Right renal pelvis (tissue), 4 donors: ENCODE measurements at regions not wholly inside any gene's neighbourhood (a gene's known extent, or its start where the extent isn't known, plus 50 kb on each side); places are given as distances from the start of the nearest gene placed in this dataset.

Source experiments
- DNase-seq, 4 donors: peaks; one replicate each; pipeline ENCODE4 v3.0.0-alpha.2; 2013; ENCODE audit warnings: low read depth in 4 of 4, low spot score in 3 of 4, missing footprints in 1 of 4

DNA sequence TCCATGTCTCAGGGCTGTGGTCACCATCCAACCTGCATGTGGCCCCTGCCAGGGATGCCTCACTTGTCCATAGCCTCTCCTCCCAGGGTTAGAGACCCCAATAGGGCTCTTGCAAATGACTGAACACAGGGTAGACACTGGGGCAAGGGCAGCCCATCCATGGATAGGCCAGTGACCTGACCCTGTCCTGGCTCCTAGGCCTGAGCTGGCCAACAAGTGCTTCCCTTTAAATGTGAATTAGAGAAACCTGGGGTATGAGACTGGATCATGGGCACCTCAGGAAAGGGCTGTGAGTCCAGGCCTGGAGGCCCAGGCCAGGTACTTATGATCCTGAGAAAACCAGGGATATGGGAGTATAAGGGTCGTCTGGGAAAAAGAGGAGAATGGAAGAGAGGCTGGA lies 64.5 kb downstream of the COPS8 start:
- DNase-seq = no peak

GRCh38 chr2:237150831-237151375 lies 65.2 kb downstream of the COPS8 start:
- DNase-seq = no peak

DNA sequence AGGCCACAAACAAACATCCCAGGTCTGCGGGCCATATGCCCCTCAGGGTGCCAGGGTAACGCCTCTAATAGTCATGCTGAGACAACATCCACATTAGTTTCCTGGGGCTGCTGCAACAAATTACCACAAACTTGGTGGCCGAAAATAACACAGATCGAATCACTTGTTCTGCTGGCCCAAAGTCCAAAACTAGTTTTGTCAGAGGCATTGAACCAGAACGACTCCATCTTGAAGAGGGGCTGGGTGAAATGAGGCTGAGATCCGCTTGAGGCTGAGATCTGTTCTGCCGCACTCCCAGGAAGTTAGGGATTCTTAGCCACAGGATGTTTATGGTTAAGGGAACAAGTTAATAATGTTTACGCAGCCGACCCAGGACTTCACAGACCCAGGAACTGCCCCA lies 66.7 kb downstream of the COPS8 start:
- DNase-seq = no peak

- DNase-seq = no peak
Measured at GRCh38 chr2:237153181-237153580, 67.5 kb downstream of the COPS8 start.

GRCh38 chr2:237154082-237154638 lies 68.5 kb downstream of the COPS8 start:
- DNase-seq = peak; percentile 25 to 48 (median 40)

GRCh38 chr2:237154884-237155851 lies 69.5 kb downstream of the COPS8 start:
- DNase-seq = no peak

DNA sequence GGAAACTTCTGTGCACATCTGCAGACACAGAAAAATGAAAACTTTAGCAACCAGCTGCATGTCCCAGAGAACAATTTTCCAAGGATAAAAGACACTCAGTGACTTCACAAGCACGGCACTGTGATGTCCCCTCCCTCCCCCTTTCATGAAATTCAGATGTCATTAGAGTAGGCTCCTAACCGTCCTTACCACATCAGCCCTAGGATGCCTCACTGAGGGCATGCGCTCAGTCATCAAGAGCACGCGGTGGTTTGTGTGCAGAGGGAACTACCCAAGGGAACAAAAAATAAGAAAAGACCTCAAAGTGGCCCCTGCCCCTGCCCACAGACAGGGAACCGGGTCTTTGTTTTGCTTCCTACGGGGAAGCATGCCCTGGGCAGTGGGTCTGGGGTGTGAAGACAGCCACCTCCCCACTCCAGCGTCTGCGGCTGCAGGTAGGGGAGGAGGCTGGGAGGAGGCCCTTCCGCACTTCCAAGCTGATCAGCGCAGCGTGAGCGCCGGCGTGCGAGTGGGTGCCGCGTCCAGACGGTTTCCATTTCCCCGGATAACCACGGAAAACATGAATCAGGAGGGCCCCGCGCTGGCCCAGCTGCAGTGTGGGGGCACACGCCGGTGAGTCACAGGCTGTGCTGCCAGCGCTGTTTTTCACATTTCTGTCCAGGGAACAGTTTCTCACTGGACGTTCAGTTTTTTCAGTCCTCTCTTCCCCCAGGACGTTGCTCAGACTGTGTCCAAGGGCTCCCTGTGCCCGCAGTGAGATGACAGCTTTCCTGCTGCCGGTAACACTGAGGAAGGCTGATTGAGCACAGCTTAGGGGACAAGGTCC lies 70.6 kb downstream of the COPS8 start:
- no peak for DNase-seq

GRCh38 chr2:237156857-237157779 lies 71.4 kb downstream of the COPS8 start:
- no peak for DNase-seq

DNA sequence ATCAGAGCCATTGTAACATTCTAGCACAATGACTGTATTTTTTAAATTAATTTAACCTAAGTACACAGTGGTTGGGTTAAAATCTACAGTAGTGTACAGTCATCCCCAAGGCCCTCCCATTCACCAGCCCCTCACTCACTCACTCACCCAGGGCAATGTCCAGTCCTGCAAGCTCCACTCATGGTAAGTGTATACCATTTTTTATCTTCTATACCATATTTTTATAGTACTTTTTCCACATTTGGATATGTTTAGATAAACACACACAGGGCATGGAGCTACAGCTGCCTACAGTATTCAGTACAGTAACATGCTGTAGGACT lies 72.1 kb downstream of the COPS8 start:
- no peak for DNase-seq

DNA sequence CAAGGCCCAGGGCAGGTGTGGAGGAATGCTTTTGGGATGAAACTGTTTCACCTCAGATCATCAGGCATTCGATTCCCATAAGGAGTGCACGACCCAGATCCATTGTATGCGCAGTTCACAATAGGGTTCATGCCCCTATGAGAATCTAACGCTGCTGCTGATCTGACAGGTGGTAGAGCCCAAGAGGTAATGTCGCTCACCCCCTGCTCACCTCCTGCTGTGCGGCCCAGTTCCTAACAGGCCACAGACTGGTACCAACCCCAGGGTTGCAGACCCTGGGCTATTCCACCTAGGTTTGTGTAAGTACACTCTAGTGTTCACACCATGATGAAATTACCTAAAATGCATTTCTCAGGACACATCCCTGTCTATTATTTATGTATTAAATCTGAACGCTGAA lies 72.5 kb downstream of the COPS8 start:
- DNase-seq = no peak

DNA sequence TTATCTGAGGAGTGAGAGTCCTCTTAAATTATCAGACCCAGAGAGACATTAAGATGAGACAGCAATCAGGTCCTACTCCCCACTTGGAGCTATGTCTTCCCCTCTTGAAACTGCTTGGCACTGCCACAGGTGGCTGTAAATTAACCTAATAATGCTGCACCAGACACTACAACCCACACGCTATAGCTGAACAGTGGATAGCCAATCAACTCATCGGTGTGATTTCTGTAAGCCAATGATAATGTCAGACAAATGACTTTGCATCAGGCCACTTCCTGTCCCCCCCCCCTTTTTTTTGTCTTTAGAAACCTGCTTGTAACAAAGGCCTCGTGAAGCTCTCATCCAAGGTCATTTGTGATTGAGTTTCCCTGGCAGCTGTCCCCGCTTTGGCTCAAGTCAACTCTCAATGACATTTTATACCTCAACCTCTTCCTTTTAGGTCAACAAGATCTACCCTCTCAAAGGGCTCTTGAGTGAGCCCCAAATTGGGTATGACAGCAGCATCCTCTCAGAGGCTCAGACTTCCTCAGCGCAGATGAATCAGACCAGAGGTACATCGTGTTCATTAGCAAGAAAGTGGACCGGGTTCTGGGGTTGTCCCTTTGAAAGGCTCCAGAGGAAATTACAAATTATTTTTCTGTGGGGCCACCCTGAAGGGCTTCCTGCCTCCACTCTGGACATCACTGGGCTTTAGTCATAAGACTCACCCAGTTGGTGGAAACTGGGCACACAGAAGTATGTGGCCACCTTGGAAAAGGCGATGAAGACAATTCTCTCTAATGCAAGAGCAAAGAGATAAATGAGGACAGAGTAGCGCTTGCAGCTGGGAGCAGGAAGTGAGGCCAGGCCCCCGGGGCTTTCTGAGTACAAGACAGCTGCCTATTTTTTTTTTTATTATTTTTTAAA lies 73.6 kb downstream of the COPS8 start:
- no peak for DNase-seq

GRCh38 chr2:237160271-237160919 lies 74.7 kb downstream of the COPS8 start:
- no peak for DNase-seq

DNA sequence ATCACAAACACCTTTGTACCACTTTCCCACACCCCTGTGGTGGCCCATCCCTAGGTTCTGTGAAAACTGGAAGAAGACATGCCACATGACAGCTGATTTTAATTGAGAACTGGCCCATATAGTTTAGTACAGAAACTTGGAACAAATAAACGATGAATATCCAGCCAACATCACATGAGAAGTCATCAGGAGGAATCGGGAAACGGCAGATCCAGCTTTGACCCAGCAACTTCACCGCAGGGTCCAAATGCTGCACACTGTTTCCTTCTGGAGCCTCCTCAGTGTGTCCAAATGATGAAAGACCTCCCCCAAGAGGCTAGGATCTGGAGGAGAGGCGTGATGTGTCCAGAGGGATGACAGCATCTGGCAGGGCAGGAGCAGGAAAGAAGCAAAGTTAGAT lies 75.5 kb downstream of the COPS8 start:
- no peak for DNase-seq

DNA sequence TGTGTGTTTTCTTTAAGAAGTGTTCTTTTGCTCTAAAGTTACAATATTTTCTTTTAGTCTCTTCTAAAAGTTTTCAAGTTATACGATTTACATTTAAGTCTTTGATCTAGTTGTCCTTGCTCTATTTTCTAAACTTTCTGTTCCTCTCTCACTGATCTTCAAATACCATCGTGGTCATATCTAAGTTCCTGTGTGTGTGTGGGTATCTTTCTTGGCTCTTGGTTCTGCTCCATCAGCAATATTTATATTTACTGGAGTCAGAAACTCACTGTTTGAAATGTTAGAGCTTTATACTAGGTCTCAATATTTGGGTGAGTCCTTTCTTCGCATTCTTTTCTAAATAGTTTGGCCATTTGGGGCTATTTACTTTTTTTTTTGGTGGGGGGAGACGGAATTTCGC lies 77.3 kb downstream of the COPS8 start:
- no peak for DNase-seq

DNA sequence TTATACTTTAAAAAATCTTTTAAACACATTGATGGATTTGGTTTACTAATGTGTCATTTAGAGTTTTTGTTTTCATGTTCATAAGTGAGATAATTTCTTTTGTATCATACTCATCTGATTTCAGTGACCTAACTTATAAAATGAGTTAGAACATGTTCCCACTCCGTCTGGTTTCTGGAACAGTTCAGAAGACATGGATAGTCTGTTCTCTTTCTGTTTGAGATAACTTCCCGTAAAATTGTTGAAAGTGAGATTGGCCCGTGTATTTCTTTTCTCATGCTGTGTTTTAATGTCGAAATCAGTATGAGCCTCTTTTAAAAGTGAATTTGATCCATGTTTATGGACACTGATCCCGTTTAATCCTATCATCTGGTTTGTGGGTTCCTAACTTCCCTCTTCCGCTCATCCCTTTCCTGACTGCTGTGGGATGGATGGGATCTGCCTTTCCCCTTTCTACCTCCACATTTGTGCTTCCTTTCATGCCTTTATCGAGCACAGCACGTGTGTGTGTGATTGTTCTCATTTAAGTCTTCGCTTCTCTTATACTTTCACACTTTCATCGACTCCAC lies 78.9 kb downstream of the COPS8 start:
- DNase-seq = no peak

GRCh38 chr2:237165405-237166276 lies 80.0 kb downstream of the COPS8 start:
- DNase-seq = no peak

GRCh38 chr2:237167038-237167437 lies 81.3 kb downstream of the COPS8 start:
- no peak for DNase-seq
